Endothelial cell of umbilical vein (primary cell): ENCODE measurements at regions not wholly inside any gene's neighbourhood (a gene's known extent, or its start where the extent isn't known, plus 50 kb on each side); places are given as distances from the start of the nearest gene placed in this dataset.

Experiments used
- BruUV-seq: library from RNA; stranded (reverse); fragments of 400-500 nt; replicated peaks from 2 replicates; lab custom pipeline; 2021; lab: Mats Ljungman, UMichigan
- CTCF ChIA-PET: fragments of 300-600, 350-600 bp; sonication (Branson Sonifier 250); formaldehyde crosslinking; loops from one replicate; lab custom pipeline; 2021; ENCODE audit warnings: antibody characterized with exemption, inconsistent platforms; lab: Charles Lee
- POLR2A ChIA-PET: fragments of 300-600, 350-600 bp; sonication (Branson Sonifier 250); formaldehyde crosslinking; loops from one replicate; lab custom pipeline; 2021; ENCODE audit warnings: antibody characterized with exemption, inconsistent platforms; lab: Charles Lee
- DNase-seq: peaks from one replicate; pipeline ENCODE4 v3.0.0-alpha.2; 2011; ENCODE audit warnings: low read depth, low spot score
- FAIRE-seq: peaks from 2 replicates; lab custom pipeline; 2011; peaks lifted over from hg19 to GRCh38; lab: Jason Lieb, UNC
- H2AFZ ChIP-seq: 2 replicates; pipeline ENCODE4 v1.6.0; 2012; ENCODE audit warnings: low read depth, low read length, control low read depth, inconsistent platforms
- H3K27ac ChIP-seq: 2 replicates; pipeline ENCODE4 v1.5.1; 2011; ENCODE audit warnings: low read depth, mild to moderate bottlenecking, control low read depth, low read length, moderate library complexity; ENCODE audit not compliant: insufficient read depth
- H3K27me3 ChIP-seq, 2 experiments: 2 replicates each; pipeline versions ENCODE4 v1.6.0 to v1.6.1; 2011; ENCODE audit warnings: low read length in 2 of 2, mixed read lengths in 1 of 2; ENCODE audit not compliant: control insufficient read depth in 2 of 2, insufficient read depth in 2 of 2
- H3K36me3 ChIP-seq, 2 experiments: 2 replicates in 1 of 2; 3 replicates in 1 of 2; pipeline ENCODE4 v1.5.1; 2011; ENCODE audit warnings: low read length in 2 of 2, mild to moderate bottlenecking in 1 of 2, moderate library complexity in 1 of 2; ENCODE audit not compliant: control insufficient read depth in 2 of 2, insufficient read depth in 2 of 2; ENCODE audit errors: extremely low read depth in 1 of 2
- H3K4me1 ChIP-seq: 3 replicates; pipeline ENCODE4 v1.5.1; 2011; ENCODE audit warnings: mild to moderate bottlenecking, low read length; ENCODE audit not compliant: control insufficient read depth, insufficient read depth; ENCODE audit errors: extremely low read depth
- H3K4me2 ChIP-seq: 2 replicates; pipeline ENCODE4 v1.6.1; 2011; ENCODE audit warnings: low read length, control low read depth, mixed read lengths; ENCODE audit not compliant: insufficient read depth
- H3K4me3 ChIP-seq, 3 experiments: fragments of 200-600 bp in 1 of 3; sonication (generic), shearing (Covaris generic) in 1 of 3; replicated peaks in 1 of 3; 2 replicates each; pipeline ENCODE4 v1.5.1; 2011 to 2016; ENCODE audit warnings: control low read depth in 3 of 3, low read length in 3 of 3, mild to moderate bottlenecking in 2 of 3, inconsistent platforms in 1 of 3, low read depth in 1 of 3, moderate library complexity in 1 of 3; ENCODE audit not compliant: insufficient read depth in 1 of 3
- H3K79me2 ChIP-seq: 2 replicates; pipeline ENCODE4 v1.6.0; 2012; ENCODE audit warnings: low read length, inconsistent platforms; ENCODE audit not compliant: control insufficient read depth, insufficient read depth
- H3K9ac ChIP-seq: replicated peaks from 2 replicates; pipeline ENCODE3; 2011; ENCODE audit warnings: low read length, control low read depth; ENCODE audit not compliant: insufficient read depth; ENCODE audit errors: extremely low read depth
- H3K9me1 ChIP-seq: replicated peaks from 3 replicates; pipeline ENCODE4 v1.6.0; 2011; ENCODE audit warnings: mild to moderate bottlenecking, low read length; ENCODE audit not compliant: control insufficient read depth, insufficient read depth; ENCODE audit errors: extremely low read depth
- H3K9me3 ChIP-seq: replicated peaks from 2 replicates; pipeline ENCODE4 v1.5.1; 2012; ENCODE audit warnings: low read length, inconsistent platforms; ENCODE audit not compliant: control insufficient read depth, insufficient read depth
- H4K20me1 ChIP-seq: replicated peaks from 2 replicates; pipeline ENCODE3; 2011; ENCODE audit warnings: mild to moderate bottlenecking, low read length; ENCODE audit not compliant: control insufficient read depth, insufficient read depth; ENCODE audit errors: extremely low read depth
- CTCF ChIP-seq, 2 donors: IDR thresholded peaks; 1 replicate in 1 of 2; 2 replicates in 1 of 2; pipeline ENCODE4 v1.5.1; 2011; ENCODE audit warnings: low read length in 2 of 2, mild to moderate bottlenecking in 2 of 2, moderate library complexity in 2 of 2, control low read depth in 1 of 2, inconsistent platforms in 1 of 2, low read depth in 1 of 2; ENCODE audit not compliant: insufficient read depth in 1 of 2; ENCODE audit errors: extremely low read depth in 1 of 2
- EZH2 ChIP-seq: IDR thresholded peaks from 2 replicates; pipeline ENCODE4 v1.6.1; 2012; ENCODE audit warnings: borderline replicate concordance, low read depth, mild to moderate bottlenecking, moderate library complexity, low read length, inconsistent platforms; ENCODE audit not compliant: severe bottlenecking
- FOS ChIP-seq: IDR thresholded peaks from 2 replicates; pipeline ENCODE4 v1.6.1; 2011; ENCODE audit warnings: mild to moderate bottlenecking, low read length, moderate library complexity, borderline replicate concordance; ENCODE audit not compliant: insufficient read depth
- GATA2 ChIP-seq: IDR thresholded peaks from 2 replicates; pipeline ENCODE4 v1.7.0; 2011; ENCODE audit warnings: low read depth, mild to moderate bottlenecking, moderate library complexity, mixed read lengths, low read length; ENCODE audit not compliant: insufficient read length, insufficient read depth
- JUN ChIP-seq: IDR thresholded peaks from 2 replicates; pipeline ENCODE4 v1.6.1; 2011; ENCODE audit warnings: borderline replicate concordance, low read depth; ENCODE audit not compliant: insufficient read length, insufficient read depth
- MAX ChIP-seq: IDR thresholded peaks from 2 replicates; pipeline ENCODE4 v1.6.1; 2011; ENCODE audit not compliant: insufficient read depth, insufficient read length
- MYC ChIP-seq: IDR thresholded peaks from one replicate; pipeline ENCODE4 v1.6.1; 2011; ENCODE audit warnings: mild to moderate bottlenecking, low read depth, low read length
- POLR2A ChIP-seq: IDR thresholded peaks from 2 replicates; pipeline ENCODE4 v1.6.1; 2012; ENCODE audit warnings: low read depth, mild to moderate bottlenecking, control low read depth, low read length
- POLR2AphosphoS5 ChIP-seq: IDR thresholded peaks from 2 replicates; pipeline ENCODE4 v1.6.1; 2012; ENCODE audit warnings: low read depth, mild to moderate bottlenecking, control low read depth, low read length, moderate library complexity; ENCODE audit not compliant: insufficient read depth
- dilution Hi-C: fragments of 300-500 bp; cut with MboI; formaldehyde crosslinking; loops from one replicate; pipeline ENCODE4 v1.15.0; 2019; ENCODE audit warnings: low sequenced_read_pairs; ENCODE audit not compliant: extremely low pct_ligation_motif_present
- intact Hi-C: fragments of 100-400 bp; cut with micrococcal nuclease; formaldehyde crosslinking; loops from one replicate; pipeline ENCODE4 v1.10.0; 2022

- intact Hi-C loops, result no loop called here
- no peaks in the 10 kb centered on the region for H3K9me1 ChIP-seq
- H3K9ac ChIP-seq, result no peak overlapping the region
- ChIA-PET CTCF (interaction anchor here (1.2 kb wide), 1 partner anchor 64 kb away, joined by 5 read pairs; no protein-coding TSS in a partner anchor), POLR2A (interaction anchor here (0.6 kb wide), 1 partner anchor 371 kb away, joined by 7 read pairs; no protein-coding TSS in a partner anchor)
- no peak overlapping the region for H3K27ac ChIP-seq
- DNase-seq (no peak), FAIRE-seq (no peak)
- peaks cover 0 to 2% of the 10 kb centered on the region in 2 experiments for H3K27me3 ChIP-seq
- H3K9me3 ChIP-seq, result no peaks in the 10 kb centered on the region
- no peak overlapping the region for H3K4me2 ChIP-seq
- peaks cover 5% of the 10 kb centered on the region for H3K4me1 ChIP-seq
- TF ChIP-seq FOS, result no peak
- TF ChIP-seq JUN, result no peak
- TF ChIP-seq MYC, result no peak
- TF ChIP-seq POLR2A, result no peak
- TF ChIP-seq POLR2AphosphoS5, result no peak
- TF ChIP-seq EZH2, result no peak
- BruUV-seq, result no TSS peak
- H3K79me2 ChIP-seq, result no peaks in the 10 kb centered on the region
- no peaks in the 10 kb centered on the region for H4K20me1 ChIP-seq
- H3K4me3 ChIP-seq, result no peak overlapping the region
- no peaks in the 10 kb centered on the region for H3K36me3 ChIP-seq
- H2AFZ ChIP-seq, result no peak overlapping the region
- dilution Hi-C loops, result no loop called here
Observed at GRCh38 chr17:57178839-57179238, 77.5 kb upstream of the MSI2 start.

- peaks cover 5% of the 10 kb centered on the region for H3K4me1 ChIP-seq
- H3K4me2 ChIP-seq, result no peak overlapping the region
- BruUV-seq, result no TSS peak
- peak; percentile 65 for FAIRE-seq
- no peak overlapping the region for H3K9ac ChIP-seq
- intact Hi-C loops (no loop called here), dilution Hi-C loops (no loop called here)
- POLR2A ChIA-PET, result no interaction called here
- TF ChIP-seq MAX (no peak), CTCF (IDR thresholded peaks at IDR 0.05; ENCODE audit: extremely low read depth in 1 of 2, insufficient read depth in 1 of 2, low read depth in 1 of 2, low read length in 2 of 2) (no peak), MYC (no peak), POLR2AphosphoS5 (no peak), POLR2A (no peak), EZH2 (no peak), JUN (no peak), FOS (no peak), GATA2 (no peak)
- peak; percentile 44 for DNase-seq
- H3K4me3 ChIP-seq, result no peak overlapping the region
- H3K36me3 ChIP-seq, result no peaks in the 10 kb centered on the region
- CTCF ChIA-PET, result interaction anchor here (1.0 to 2.3 kb wide), 7 partner anchors 9 to 601 kb away, joined by 3 to 19 read pairs (median 4); no protein-coding TSS in a partner anchor
- no peaks in the 10 kb centered on the region for H3K9me1 ChIP-seq
- H3K79me2 ChIP-seq, result no peaks in the 10 kb centered on the region
- H3K27me3 ChIP-seq, result no peaks in the 10 kb centered on the region
- no peaks in the 10 kb centered on the region for H3K9me3 ChIP-seq
- no peak overlapping the region for H2AFZ ChIP-seq
- no peaks in the 10 kb centered on the region for H4K20me1 ChIP-seq
- no peak overlapping the region for H3K27ac ChIP-seq
Observed at GRCh38 chr17:57182621-57183020, 73.7 kb upstream of the MSI2 start.
